NOMO-1 treated with dmso at 0.1 percent for 144 hours (cell line): ENCODE measurements at regions not wholly inside any gene's neighbourhood (a gene's known extent, or its start where the extent isn't known, plus 50 kb on each side); places are given as distances from the start of the nearest gene placed in this dataset.
"Not testable (repeated sequence)": the region's sequence is repeated elsewhere in the genome, so short reads cannot be mapped to it uniquely, and the experiment has no call there.

Experiments used
- DNase-seq: peaks from one replicate; lab custom pipeline; 2025; ENCODE audit not compliant: unreplicated experiment; lab: John Stamatoyannopoulos, UW

GRCh38 chr14:105911848-105912292 lies 385.5 kb downstream of the TMEM121 start:
- DNase-seq: not testable (repeated sequence)

GRCh38 chr14:105912641-105913180 lies 386.3 kb downstream of the TMEM121 start:
- no peak for DNase-seq

GRCh38 chr14:105913221-105913620 lies 386.8 kb downstream of the TMEM121 start:
- no peak for DNase-seq

GRCh38 chr14:105913861-105914260 lies 387.5 kb downstream of the TMEM121 start:
- no peak for DNase-seq

- DNase-seq: not testable (repeated sequence)
Observed at GRCh38 chr14:105914281-105914680, 387.9 kb downstream of the TMEM121 start.

- DNase-seq: no peak
Observed at GRCh38 chr14:105914738-105915385, 388.5 kb downstream of the TMEM121 start.

- DNase-seq: not testable (repeated sequence)
Observed at GRCh38 chr14:105915546-105915945, 389.2 kb downstream of the TMEM121 start.

- DNase-seq: not testable (repeated sequence)
Observed at GRCh38 chr14:105917136-105917932, 391.0 kb downstream of the TMEM121 start.

GRCh38 chr14:105917933-105918436 lies 391.6 kb downstream of the TMEM121 start:
- no peak for DNase-seq

- DNase-seq: no peak
Observed at GRCh38 chr14:105918496-105919262, 392.3 kb downstream of the TMEM121 start.

- no peak for DNase-seq
Observed at GRCh38 chr14:105919458-105920150, 393.2 kb downstream of the TMEM121 start.

GRCh38 chr14:105920151-105920700 lies 393.8 kb downstream of the TMEM121 start:
- not testable (repeated sequence) for DNase-seq

GRCh38 chr14:105920803-105921755 lies 394.7 kb downstream of the TMEM121 start:
- not testable (repeated sequence) for DNase-seq

GRCh38 chr14:105921781-105922180 lies 395.4 kb downstream of the TMEM121 start:
- DNase-seq: not testable (repeated sequence)

- not testable (repeated sequence) for DNase-seq
Observed at GRCh38 chr14:105923520-105924191, 397.3 kb downstream of the TMEM121 start.

GRCh38 chr14:105924951-105925591 lies 398.7 kb downstream of the TMEM121 start:
- no peak for DNase-seq

GRCh38 chr14:105925615-105926372 lies 399.4 kb downstream of the TMEM121 start:
- no peak for DNase-seq
